Transverse colon (tissue), 4 donors: ENCODE measurements at regions not wholly inside any gene's neighbourhood (a gene's known extent, or its start where the extent isn't known, plus 50 kb on each side); places are given as distances from the start of the nearest gene placed in this dataset.

ENCODE experiments used
- DNase-seq: peaks from one replicate; pipeline ENCODE4 v3.0.0-alpha.2; 2019
- H3K27ac ChIP-seq, 4 donors: fragments of 200-600 bp; sonication (generic); 2 replicates each; pipeline ENCODE4 v1.5.1; 2016 to 2018; ENCODE audit warnings: inconsistent platforms in 4 of 4
- H3K27me3 ChIP-seq: fragments of 200-600 bp; sonication (generic); 2 replicates; pipeline ENCODE4 v1.5.1; 2017; ENCODE audit warnings: inconsistent platforms
- H3K36me3 ChIP-seq, 4 donors: fragments of 200-600 bp; sonication (generic); 2 replicates each; pipeline ENCODE4 v1.5.1; 2017 to 2019; ENCODE audit warnings: inconsistent platforms in 4 of 4
- H3K4me1 ChIP-seq, 4 donors: fragments of 200-600 bp; sonication (generic); 2 replicates each; pipeline ENCODE4 v1.5.1; 2017 to 2020; ENCODE audit warnings: inconsistent platforms in 4 of 4
- H3K4me3 ChIP-seq, 4 donors: fragments of 200-600 bp; sonication (generic); 1 replicate in 1 of 4; 2 replicates in 3 of 4; pipeline versions ENCODE4 v1.5.1 to v1.6.1; 2017 to 2019; ENCODE audit warnings: inconsistent platforms in 4 of 4
- H3K9me3 ChIP-seq, 2 donors: fragments of 200-600 bp; sonication (generic); 2 replicates each; pipeline ENCODE4 v1.5.1; 2017 to 2019; ENCODE audit warnings: inconsistent platforms in 2 of 2
- CTCF ChIP-seq, 5 experiments: fragments of 200-600 bp in 3 of 5; fragments of 450-650 bp in 2 of 5; sonication (generic) in 3 of 5; IDR thresholded peaks; 1 replicate in 2 of 5; 2 replicates in 3 of 5; pipeline ENCODE4 v1.5.1; 2016 to 2017; ENCODE audit warnings: antibody characterized with exemption in 5 of 5, inconsistent platforms in 3 of 5, mild to moderate bottlenecking in 2 of 5, moderate library complexity in 1 of 5
- EP300 ChIP-seq: sonication (generic); formaldehyde crosslinking; IDR thresholded peaks from one replicate; pipeline ENCODE4 v1.6.1; 2017; ENCODE audit warnings: antibody characterized with exemption, low read depth
- POLR2A ChIP-seq: fragments of 450-650 bp; IDR thresholded peaks from one replicate; pipeline ENCODE4 v1.6.1; 2016; ENCODE audit warnings: antibody characterized with exemption, mild to moderate bottlenecking, moderate library complexity
- POLR2AphosphoS5 ChIP-seq, 3 donors: sonication (generic); formaldehyde crosslinking; IDR thresholded peaks; one replicate each; pipeline ENCODE4 v1.6.1; 2016; ENCODE audit warnings: antibody characterized with exemption in 3 of 3
- WGBS, 2 donors: methylation state at CpG; one replicate each; pipeline ENCODE4 v1.1.5; 2018; ENCODE audit warnings: low coverage in 1 of 2; 5-methylcytosine and 5-hydroxymethylcytosine counted together
- in situ Hi-C, 4 donors: fragments of 200-750 bp; cut with MboI; loops; one replicate each; pipeline versions ENCODE4 v1.15.0 to v1.15.1; 2017; ENCODE audit warnings: low sequenced_read_pairs in 3 of 4, low pct_ligation_motif_present in 1 of 4, low pct_unique_long_range_greater_than_20kb in 1 of 4
- intact Hi-C: fragments of 100-400 bp; cut with DNase I; formaldehyde crosslinking; loops from one replicate; pipeline ENCODE4 v1.15.1; 2023; ENCODE audit warnings: low total_unique reads

GRCh38 chr1:68378296-68379084 lies 71.3 kb downstream of the RPE65 start:
- DNase-seq = no peak
- Histone ChIP-seq H3K9me3 (no peaks in the 10 kb centered on the region), H3K4me1 (no peaks in the 10 kb centered on the region), H3K36me3 (no peaks in the 10 kb centered on the region), H3K4me3 (no peak overlapping the region), H3K27ac (no peak overlapping the region), H3K27me3 (no peaks in the 10 kb centered on the region)
- WGBS, 2 donors = 79 to 90% methylated on average over 2 of the region's 2 CpGs
- in situ Hi-C loops (no loop called here), intact Hi-C loops (no loop called here)
- no peak for TF ChIP-seq POLR2A
- no peak for TF ChIP-seq CTCF (IDR thresholded peaks at IDR 0.05)
- no peak for TF ChIP-seq POLR2AphosphoS5 (IDR thresholded peaks at IDR 0.05)
- no peak for TF ChIP-seq EP300

GRCh38 chr1:68377098-68377497 lies 72.7 kb downstream of the RPE65 start:
- Histone ChIP-seq H3K27ac (no peak overlapping the region), H3K4me3 (no peak overlapping the region), H3K36me3 (no peaks in the 10 kb centered on the region), H3K27me3 (no peaks in the 10 kb centered on the region), H3K4me1 (no peaks in the 10 kb centered on the region), H3K9me3 (no peaks in the 10 kb centered on the region)
- in situ Hi-C loops (no loop called here), intact Hi-C loops (no loop called here)
- 86 to 90% methylated on average over 3 of the region's 3 CpGs for WGBS, 2 donors
- no peak for DNase-seq
- TF ChIP-seq EP300 (no peak), POLR2AphosphoS5 (IDR thresholded peaks at IDR 0.05) (no peak), CTCF (IDR thresholded peaks at IDR 0.05) (no peak), POLR2A (no peak)

GRCh38 chr1:68376441-68376840 lies 73.3 kb downstream of the RPE65 start:
- in situ Hi-C loops (no loop called here), intact Hi-C loops (no loop called here)
- no peak for TF ChIP-seq POLR2A
- TF ChIP-seq EP300 = no peak
- no peak for TF ChIP-seq CTCF (IDR thresholded peaks at IDR 0.05)
- no peak for TF ChIP-seq POLR2AphosphoS5 (IDR thresholded peaks at IDR 0.05)
- Histone ChIP-seq H3K4me3 (no peak overlapping the region), H3K9me3 (no peaks in the 10 kb centered on the region), H3K4me1 (no peaks in the 10 kb centered on the region), H3K36me3 (no peaks in the 10 kb centered on the region), H3K27ac (no peak overlapping the region), H3K27me3 (no peaks in the 10 kb centered on the region)
- no peak for DNase-seq

GRCh38 chr1:68375919-68376318 lies 73.8 kb downstream of the RPE65 start:
- Histone ChIP-seq H3K27ac (no peak overlapping the region), H3K27me3 (no peaks in the 10 kb centered on the region), H3K9me3 (no peaks in the 10 kb centered on the region), H3K4me3 (no peak overlapping the region), H3K36me3 (no peaks in the 10 kb centered on the region), H3K4me1 (no peaks in the 10 kb centered on the region)
- TF ChIP-seq POLR2A (no peak), POLR2AphosphoS5 (IDR thresholded peaks at IDR 0.05) (no peak), EP300 (no peak), CTCF (IDR thresholded peaks at IDR 0.05) (no peak)
- 67% methylated on average over 1 of the region's 1 CpG; no CpG with 5 or more reads in 1 of the 2 donors for WGBS, 2 donors
- DNase-seq = no peak
- intact Hi-C loops = no loop called here
- in situ Hi-C loops = no loop called here
